ENCODE measurements at regions not wholly inside any gene's neighbourhood (a gene's known extent, or its start where the extent isn't known, plus 50 kb on each side); places are given as distances from the start of the nearest gene placed in this dataset.
"Not testable (repeated sequence)": the region's sequence is repeated elsewhere in the genome, so short reads cannot be mapped to it uniquely, and the experiment has no call there.

GRCh38 chr13:54226876-54227275 lies 1198.3 kb downstream of the OLFM4 start:
- H3K4me3 ChIP-seq: no peak overlapping the region
- ATAC-seq (replicated peaks in 6 of 8): peak in 5 of 8 experiments; percentile 47 to 85 (median 52)
- H3K4me1 ChIP-seq (replicated peaks in 1 of 2): no peaks in the 10 kb centered on the region
- peak overlapping the region in 1 of 2 donors; percentile 30 for H3K27ac ChIP-seq
- in situ Hi-C loops (cut with MboI; ENCODE audit: low pct_unique_long_range_greater_than_20kb in 2 of 9, low sequenced_read_pairs in 9 of 9, unreplicated experiment in 9 of 9): no loop called here
- 14 to 60% (median 57%) methylated on average over 1 of the region's 1 CpG; no CpG with 5 or more reads in 4 of the 10 experiments for WGBS, 10 experiments

- H3K4me3 ChIP-seq: no peak overlapping the region
- ATAC-seq (replicated peaks in 6 of 8): no peak
- H3K4me1 ChIP-seq (replicated peaks in 1 of 2): no peaks in the 10 kb centered on the region
- in situ Hi-C loops (cut with MboI; ENCODE audit: low pct_unique_long_range_greater_than_20kb in 2 of 9, low sequenced_read_pairs in 9 of 9, unreplicated experiment in 9 of 9): no loop called here
- 0 to 90% (median 64%) methylated on average over 1 of the region's 1 CpG; no CpG with 5 or more reads in 3 of the 10 experiments for WGBS, 10 experiments
- H3K27ac ChIP-seq: no peak overlapping the region
Measured at GRCh38 chr13:54232700-54233099, 1204.1 kb downstream of the OLFM4 start.

GRCh38 chr13:54234607-54235006 lies 1206.0 kb downstream of the OLFM4 start:
- H3K4me3 ChIP-seq: no peak overlapping the region
- ATAC-seq (replicated peaks in 6 of 8): no peak
- H3K4me1 ChIP-seq (replicated peaks in 1 of 2): no peaks in the 10 kb centered on the region
- in situ Hi-C loops (cut with MboI; ENCODE audit: low pct_unique_long_range_greater_than_20kb in 2 of 9, low sequenced_read_pairs in 9 of 9, unreplicated experiment in 9 of 9): no loop called here
- WGBS, 10 experiments: 6 to 98% (median 92%) methylated on average over 3 to 7 of the region's 7 CpGs; no CpG with 5 or more reads in 1 of the 10 experiments
- no peak overlapping the region for H3K27ac ChIP-seq

GRCh38 chr13:54241719-54242118 lies 1213.1 kb downstream of the OLFM4 start:
- peak in 3 of 8 experiments; percentile 51 to 72 (median 56) for ATAC-seq (replicated peaks in 6 of 8)
- in situ Hi-C loops (cut with MboI; ENCODE audit: low pct_unique_long_range_greater_than_20kb in 2 of 9, low sequenced_read_pairs in 9 of 9, unreplicated experiment in 9 of 9): no loop called here
- Histone ChIP-seq H3K4me1 (replicated peaks in 1 of 2) (peaks cover 0 to 4% of the 10 kb centered on the region in 2 donors), H3K27ac (no peak overlapping the region), H3K4me3 (no peak overlapping the region)

GRCh38 chr13:54248306-54248705 lies 1219.7 kb downstream of the OLFM4 start:
- in situ Hi-C loops (cut with MboI; ENCODE audit: low pct_unique_long_range_greater_than_20kb in 2 of 9, low sequenced_read_pairs in 9 of 9, unreplicated experiment in 9 of 9): no loop called here
- WGBS, 10 experiments: 0 to 90% (median 67%) methylated on average over 2 to 3 of the region's 3 CpGs; no CpG with 5 or more reads in 1 of the 10 experiments
- H3K4me3 ChIP-seq: no peak overlapping the region
- ATAC-seq (replicated peaks in 6 of 8): no peak
- H3K4me1 ChIP-seq (replicated peaks in 1 of 2): peaks cover 0 to 4% of the 10 kb centered on the region in 2 donors
- H3K27ac ChIP-seq: no peak overlapping the region

- 0 to 93% (median 80%) methylated on average over 1 to 2 of the region's 2 CpGs; no CpG with 5 or more reads in 5 of the 10 experiments for WGBS, 10 experiments
- in situ Hi-C loops (cut with MboI; ENCODE audit: low pct_unique_long_range_greater_than_20kb in 2 of 9, low sequenced_read_pairs in 9 of 9, unreplicated experiment in 9 of 9): no loop called here
- Histone ChIP-seq H3K27ac (no peak overlapping the region), H3K4me1 (replicated peaks in 1 of 2) (peaks cover 4 to 13% of the 10 kb centered on the region in 2 donors), H3K4me3 (no peak overlapping the region)
- ATAC-seq (replicated peaks in 6 of 8): no peak
Measured at GRCh38 chr13:54261856-54262255, 1233.2 kb downstream of the OLFM4 start.

GRCh38 chr13:54263868-54264267 lies 1235.3 kb downstream of the OLFM4 start:
- in situ Hi-C loops (cut with MboI; ENCODE audit: low pct_unique_long_range_greater_than_20kb in 2 of 9, low sequenced_read_pairs in 9 of 9, unreplicated experiment in 9 of 9): no loop called here
- Histone ChIP-seq H3K4me3 (no peak overlapping the region), H3K4me1 (replicated peaks in 1 of 2) (peaks cover 4 to 13% of the 10 kb centered on the region in 2 donors), H3K27ac (no peak overlapping the region)
- ATAC-seq (replicated peaks in 6 of 8): peak in 3 of 8 experiments; percentile 59 to 90 (median 79)

GRCh38 chr13:54267253-54267668 lies 1238.6 kb downstream of the OLFM4 start:
- ATAC-seq (replicated peaks in 6 of 8); in situ Hi-C loops (cut with MboI; ENCODE audit: low pct_unique_long_range_greater_than_20kb in 2 of 9, low sequenced_read_pairs in 9 of 9, unreplicated experiment in 9 of 9); H3K4me3 ChIP-seq; H3K27ac ChIP-seq: not testable (repeated sequence)
- H3K4me1 ChIP-seq (replicated peaks in 1 of 2): peaks cover 4 to 13% of the 10 kb centered on the region in 2 donors
- 0 to 90% (median 44%) methylated on average over 1 to 4 of the region's 6 CpGs; no CpG with 5 or more reads in 4 of the 10 experiments for WGBS, 10 experiments

GRCh38 chr13:54268013-54268695 lies 1239.5 kb downstream of the OLFM4 start:
- H3K4me3 ChIP-seq; H3K4me1 ChIP-seq (replicated peaks in 1 of 2); H3K27ac ChIP-seq; ATAC-seq (replicated peaks in 6 of 8); in situ Hi-C loops (cut with MboI; ENCODE audit: low pct_unique_long_range_greater_than_20kb in 2 of 9, low sequenced_read_pairs in 9 of 9, unreplicated experiment in 9 of 9): not testable (repeated sequence)
- WGBS, 10 experiments: 31 to 93% (median 76%) methylated on average over 3 to 10 of the region's 11 CpGs; no CpG with 5 or more reads in 4 of the 10 experiments

- in situ Hi-C loops (cut with MboI; ENCODE audit: low pct_unique_long_range_greater_than_20kb in 2 of 9, low sequenced_read_pairs in 9 of 9, unreplicated experiment in 9 of 9): no loop called here
- ATAC-seq (replicated peaks in 6 of 8): no peak
- H3K27ac ChIP-seq: no peak overlapping the region
- H3K4me3 ChIP-seq: no peak overlapping the region
- H3K4me1 ChIP-seq (replicated peaks in 1 of 2): no peaks in the 10 kb centered on the region
- WGBS, 10 experiments: 20 to 100% (median 88%) methylated on average over 1 to 8 of the region's 10 CpGs; no CpG with 5 or more reads in 5 of the 10 experiments
Measured at GRCh38 chr13:54287062-54287764, 1258.6 kb downstream of the OLFM4 start.

- no peak overlapping the region for H3K27ac ChIP-seq
- H3K4me3 ChIP-seq: no peak overlapping the region
- 0 to 100% (median 85%) methylated on average over 2 of the region's 2 CpGs; no CpG with 5 or more reads in 1 of the 10 experiments for WGBS, 10 experiments
- in situ Hi-C loops (cut with MboI; ENCODE audit: low pct_unique_long_range_greater_than_20kb in 2 of 9, low sequenced_read_pairs in 9 of 9, unreplicated experiment in 9 of 9): no loop called here
- H3K4me1 ChIP-seq (replicated peaks in 1 of 2): no peaks in the 10 kb centered on the region
- ATAC-seq (replicated peaks in 6 of 8): no peak
Measured at GRCh38 chr13:54301085-54301484, 1272.5 kb downstream of the OLFM4 start.

GRCh38 chr13:54305377-54305776 lies 1276.8 kb downstream of the OLFM4 start:
- H3K4me1 ChIP-seq (replicated peaks in 1 of 2): no peaks in the 10 kb centered on the region
- in situ Hi-C loops (cut with MboI; ENCODE audit: low pct_unique_long_range_greater_than_20kb in 2 of 9, low sequenced_read_pairs in 9 of 9, unreplicated experiment in 9 of 9): no loop called here
- no peak overlapping the region for H3K27ac ChIP-seq
- H3K4me3 ChIP-seq: no peak overlapping the region
- ATAC-seq (replicated peaks in 6 of 8): no peak
- 0 to 100% (median 100%) methylated on average over 1 of the region's 1 CpG; no CpG with 5 or more reads in 5 of the 10 experiments for WGBS, 10 experiments

GRCh38 chr13:54312885-54313284 lies 1284.3 kb downstream of the OLFM4 start:
- H3K27ac ChIP-seq: no peak overlapping the region
- H3K4me1 ChIP-seq (replicated peaks in 1 of 2): no peaks in the 10 kb centered on the region
- no peak for ATAC-seq (replicated peaks in 6 of 8)
- H3K4me3 ChIP-seq: no peak overlapping the region
- 29 to 100% (median 68%) methylated on average over 1 to 7 of the region's 16 CpGs; no CpG with 5 or more reads in 4 of the 10 experiments for WGBS, 10 experiments
- in situ Hi-C loops (cut with MboI; ENCODE audit: low pct_unique_long_range_greater_than_20kb in 2 of 9, low sequenced_read_pairs in 9 of 9, unreplicated experiment in 9 of 9): no loop called here

Data from motor neuron (in vitro differentiated cells).